Progenitor cell of endocrine pancreas (in vitro differentiated cells): ENCODE measurements at regions not wholly inside any gene's neighbourhood (a gene's known extent, or its start where the extent isn't known, plus 50 kb on each side); places are given as distances from the start of the nearest gene placed in this dataset.

ENCODE experiments used
- DNase-seq: peaks from one replicate; pipeline ENCODE4 v3.0.0; 2021; ENCODE audit warnings: low spot score; ENCODE audit not compliant: unreplicated experiment
- H3K27ac Mint-ChIP-seq: 2 replicates; pipeline ENCODE4 v1.8.0; 2021; ENCODE audit warnings: mild to moderate bottlenecking, moderate library complexity, mixed read lengths
- H3K27me3 Mint-ChIP-seq: 2 replicates; pipeline ENCODE4 v1.8.0; 2021; ENCODE audit warnings: mixed read lengths
- H3K36me3 Mint-ChIP-seq: 2 replicates; pipeline ENCODE4 v1.8.0; 2022; ENCODE audit warnings: mixed read lengths; ENCODE audit not compliant: insufficient read depth
- H3K4me1 Mint-ChIP-seq: 2 replicates; pipeline ENCODE4 v1.8.0; 2021; ENCODE audit warnings: low read depth, mixed read lengths
- H3K4me3 Mint-ChIP-seq: 2 replicates; pipeline ENCODE4 v1.8.0; 2021; ENCODE audit warnings: low read depth, mild to moderate bottlenecking, moderate library complexity, mixed read lengths
- H3K9me3 Mint-ChIP-seq: 2 replicates; pipeline ENCODE4 v1.8.0; 2021; ENCODE audit warnings: low read depth, mixed read lengths
- TF ChIP-seq, protein P1 (sequence below): fragments of 200-600 bp; sonication (generic); IDR thresholded peaks from one replicate; pipeline ENCODE4 v1.5.0; 2021; ENCODE audit warnings: antibody characterized with exemption, mild to moderate bottlenecking; ENCODE audit not compliant: unreplicated experiment

DNA sequence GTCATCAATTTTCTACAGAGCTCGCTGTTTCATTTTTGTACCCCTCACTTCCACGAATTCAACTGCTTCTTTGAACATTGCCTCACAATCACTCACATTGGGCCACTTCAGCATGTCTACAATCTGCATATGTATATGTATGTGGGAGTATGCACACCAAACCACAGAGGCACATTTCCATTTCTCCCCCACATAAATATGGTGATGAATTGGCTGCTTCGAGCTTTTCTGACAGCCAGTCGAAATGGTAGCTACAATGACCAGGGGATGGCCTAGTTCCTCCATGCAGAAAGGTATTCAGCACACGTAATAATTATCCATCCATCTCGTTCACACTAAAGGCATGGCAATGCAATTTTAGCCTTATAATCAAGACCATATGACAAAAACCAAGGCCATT is 229.6 kb upstream of the ESRRG start:
- DNase-seq, result no peak
- no peak overlapping the region for H3K4me3 Mint-ChIP-seq
- H3K36me3 Mint-ChIP-seq, result no peaks in the 10 kb centered on the region
- no peaks in the 10 kb centered on the region for H3K4me1 Mint-ChIP-seq
- H3K9me3 Mint-ChIP-seq, result peaks cover 12% of the 10 kb centered on the region
- H3K27ac Mint-ChIP-seq, result no peak overlapping the region
- TF ChIP-seq, protein P1, sequence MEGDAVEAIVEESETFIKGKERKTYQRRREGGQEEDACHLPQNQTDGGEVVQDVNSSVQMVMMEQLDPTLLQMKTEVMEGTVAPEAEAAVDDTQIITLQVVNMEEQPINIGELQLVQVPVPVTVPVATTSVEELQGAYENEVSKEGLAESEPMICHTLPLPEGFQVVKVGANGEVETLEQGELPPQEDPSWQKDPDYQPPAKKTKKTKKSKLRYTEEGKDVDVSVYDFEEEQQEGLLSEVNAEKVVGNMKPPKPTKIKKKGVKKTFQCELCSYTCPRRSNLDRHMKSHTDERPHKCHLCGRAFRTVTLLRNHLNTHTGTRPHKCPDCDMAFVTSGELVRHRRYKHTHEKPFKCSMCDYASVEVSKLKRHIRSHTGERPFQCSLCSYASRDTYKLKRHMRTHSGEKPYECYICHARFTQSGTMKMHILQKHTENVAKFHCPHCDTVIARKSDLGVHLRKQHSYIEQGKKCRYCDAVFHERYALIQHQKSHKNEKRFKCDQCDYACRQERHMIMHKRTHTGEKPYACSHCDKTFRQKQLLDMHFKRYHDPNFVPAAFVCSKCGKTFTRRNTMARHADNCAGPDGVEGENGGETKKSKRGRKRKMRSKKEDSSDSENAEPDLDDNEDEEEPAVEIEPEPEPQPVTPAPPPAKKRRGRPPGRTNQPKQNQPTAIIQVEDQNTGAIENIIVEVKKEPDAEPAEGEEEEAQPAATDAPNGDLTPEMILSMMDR, result no peak
- H3K27me3 Mint-ChIP-seq, result no peaks in the 10 kb centered on the region

DNA sequence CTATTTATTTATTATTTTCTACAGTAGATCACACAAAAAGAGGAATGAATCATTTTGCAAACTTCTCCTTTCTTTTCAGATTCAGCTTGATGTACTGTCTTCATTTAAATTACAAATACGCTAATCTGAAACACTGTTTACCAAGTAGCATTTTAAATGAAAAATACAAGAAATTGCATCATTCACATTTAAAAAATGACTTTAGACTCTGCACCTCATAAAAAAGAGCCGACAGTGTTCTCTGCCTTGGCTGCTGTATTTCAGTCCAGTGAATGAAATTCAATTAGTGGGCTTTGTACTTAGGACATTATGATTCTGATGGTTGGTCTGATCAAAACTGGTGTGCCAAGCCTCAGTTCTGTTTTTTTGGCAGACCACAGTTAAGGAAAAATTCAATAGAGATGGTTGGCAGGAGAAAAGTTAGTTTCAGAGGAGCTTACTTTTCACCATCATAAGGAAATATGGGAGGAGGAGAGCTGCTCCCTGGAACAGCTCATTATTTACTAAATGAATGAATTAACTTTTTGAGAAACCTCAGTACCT is 222.4 kb upstream of the ESRRG start:
- H3K9me3 Mint-ChIP-seq, result no peaks in the 10 kb centered on the region
- no peak overlapping the region for H3K27ac Mint-ChIP-seq
- H3K4me1 Mint-ChIP-seq, result peaks cover 7% of the 10 kb centered on the region
- H3K4me3 Mint-ChIP-seq, result no peak overlapping the region
- no peaks in the 10 kb centered on the region for H3K36me3 Mint-ChIP-seq
- peaks cover 9% of the 10 kb centered on the region for H3K27me3 Mint-ChIP-seq
- no peak for DNase-seq
- TF ChIP-seq, protein P1, result no peak

DNA sequence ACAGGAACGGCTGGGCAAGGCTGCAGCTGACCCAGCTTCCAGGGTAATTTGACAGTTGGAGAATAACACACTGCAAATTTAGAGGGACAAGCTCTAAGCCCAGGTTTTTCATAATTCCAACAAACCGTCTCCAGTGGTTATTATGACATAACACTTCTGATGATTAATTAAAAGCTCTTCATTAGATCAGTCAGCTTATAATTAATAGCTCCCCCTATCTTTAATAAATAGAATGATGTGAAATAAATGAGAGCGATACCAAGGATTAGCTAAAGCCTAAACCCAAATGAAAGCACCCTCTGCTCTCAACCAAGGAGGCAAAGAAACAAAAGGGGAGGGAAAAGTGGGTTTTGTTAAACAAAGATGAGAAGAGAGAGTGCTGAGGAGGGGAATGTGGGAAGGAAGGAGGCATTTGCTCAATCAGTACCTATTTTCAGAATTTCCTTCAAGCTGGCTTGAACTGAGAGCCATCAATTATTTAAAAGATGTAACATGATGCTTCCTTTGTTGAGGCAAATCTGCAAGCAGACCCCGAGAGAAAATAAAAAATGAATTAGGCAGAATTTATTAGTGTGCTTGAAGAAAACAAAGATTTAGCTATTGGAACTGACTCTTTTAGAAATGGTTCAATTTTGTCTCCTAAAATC is 221.8 kb upstream of the ESRRG start:
- no peak for DNase-seq
- H3K27ac Mint-ChIP-seq, result no peak overlapping the region
- H3K4me3 Mint-ChIP-seq, result no peak overlapping the region
- no peaks in the 10 kb centered on the region for H3K9me3 Mint-ChIP-seq
- peaks cover 13% of the 10 kb centered on the region for H3K27me3 Mint-ChIP-seq
- TF ChIP-seq, protein P1, result no peak
- H3K36me3 Mint-ChIP-seq, result no peaks in the 10 kb centered on the region
- H3K4me1 Mint-ChIP-seq, result peaks cover 7% of the 10 kb centered on the region

DNA sequence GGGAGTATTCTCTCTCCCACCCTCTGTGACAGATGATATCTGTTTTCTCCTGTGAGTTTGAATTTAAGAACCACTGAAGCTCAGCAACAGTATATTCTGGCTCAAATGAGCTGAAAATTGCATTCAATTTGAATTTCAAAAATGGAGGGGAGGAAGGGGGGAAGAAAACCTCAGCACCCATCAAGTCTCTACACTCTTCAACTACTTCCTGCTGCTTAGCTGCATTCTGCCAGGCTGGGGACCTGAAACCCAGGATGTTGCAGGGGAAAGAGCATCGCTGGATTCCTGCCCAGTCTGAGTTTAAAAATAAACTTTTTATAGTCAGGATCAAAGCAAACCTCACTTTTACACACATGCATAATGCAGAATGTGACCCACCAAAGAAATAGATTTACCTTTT is 214.3 kb upstream of the ESRRG start:
- Mint-ChIP-seq H3K9me3 (no peaks in the 10 kb centered on the region), H3K27me3 (peaks cover 12% of the 10 kb centered on the region), H3K36me3 (no peaks in the 10 kb centered on the region), H3K4me3 (no peak overlapping the region), H3K27ac (no peak overlapping the region), H3K4me1 (peaks cover 15% of the 10 kb centered on the region)
- TF ChIP-seq, protein P1, result no peak
- DNase-seq, result no peak

DNA sequence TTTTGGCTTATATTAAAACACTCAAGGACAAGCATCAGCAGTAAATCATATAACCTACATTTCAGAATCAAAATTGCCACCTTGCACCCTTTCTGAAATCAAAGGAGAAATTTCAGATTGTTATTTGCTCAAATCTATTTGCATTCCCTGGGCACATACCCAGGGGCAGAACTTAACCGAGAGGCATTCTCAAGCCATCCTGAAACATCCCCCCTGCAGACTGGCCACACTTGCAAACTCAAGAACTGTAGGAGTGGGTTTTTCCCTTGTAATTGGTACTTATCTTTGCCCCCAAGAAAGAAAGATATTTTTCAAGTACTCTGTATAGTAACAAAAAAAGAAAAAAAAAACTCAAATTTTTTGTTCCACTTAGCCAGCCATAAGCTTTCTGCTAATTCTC is 213.6 kb upstream of the ESRRG start:
- Mint-ChIP-seq H3K4me3 (no peak overlapping the region), H3K36me3 (no peaks in the 10 kb centered on the region), H3K27me3 (peaks cover 11% of the 10 kb centered on the region), H3K9me3 (no peaks in the 10 kb centered on the region), H3K4me1 (peaks cover 15% of the 10 kb centered on the region), H3K27ac (no peak overlapping the region)
- no peak for DNase-seq
- TF ChIP-seq, protein P1, result no peak
